ENCODE measurements at regions not wholly inside any gene's neighbourhood (a gene's known extent, or its start where the extent isn't known, plus 50 kb on each side); places are given as distances from the start of the nearest gene placed in this dataset.

- no peak for TF ChIP-seq POU5F1 (IDR thresholded peaks at IDR 0.05; ENCODE audit: low read depth, low read length)
- TF ChIP-seq NRF1 (IDR thresholded peaks at IDR 0.05; ENCODE audit: low read depth, low read length) = no peak
- no peak for TF ChIP-seq YY1 (IDR thresholded peaks at IDR 0.05; ENCODE audit: low read depth, low read length)
- no peak for TF ChIP-seq KDM4A (IDR thresholded peaks at IDR 0.05; ENCODE audit: low read depth, low read length, severe bottlenecking)
- no peak for TF ChIP-seq ASH2L (IDR thresholded peaks at IDR 0.05; ENCODE audit: low read length)
These were observed 490.2 kb upstream of the BOD1L1 start (continued) for GRCh38 chr4:14117575-14118238.

Measured in H1 (cell line).